GM23338 (cell line): ENCODE measurements at regions not wholly inside any gene's neighbourhood (a gene's known extent, or its start where the extent isn't known, plus 50 kb on each side); places are given as distances from the start of the nearest gene placed in this dataset.

Experiments used
- ZNF462 ChIP-seq: fragments of 250-450 bp; sonication (Bioruptor Pico); IDR thresholded peaks from 2 replicates; pipeline ENCODE4 v1.5.0; 2020; ENCODE audit warnings: mild to moderate bottlenecking, moderate library complexity

GRCh38 chr11:111429066-111429506 lies 50.0 kb upstream of the POU2AF1 start (continued):
- TF ChIP-seq ZNF462 (CRISPR knock-in tag): no peak
